HepG2 (cell line): ENCODE measurements at regions not wholly inside any gene's neighbourhood (a gene's known extent, or its start where the extent isn't known, plus 50 kb on each side); places are given as distances from the start of the nearest gene placed in this dataset.

Experiments used
- ATAC-seq: fragments of 200-7000 bp; cut with Tn5 transposase; 3 replicates; pipeline ENCODE4 v1.9.1; 2020; ENCODE audit warnings: mild to moderate bottlenecking, moderate library complexity
- BruUV-seq: library from RNA; stranded (reverse); fragments of 400-500 nt; replicated peaks from 2 replicates; lab custom pipeline; 2021; lab: Mats Ljungman, UMichigan
- CTCF ChIA-PET: fragments of 300-600 bp; formaldehyde crosslinking; extraction: SDS; loops from one replicate; lab custom pipeline; 2021; ENCODE audit warnings: low total read pairs, inconsistent platforms, low intra/inter-chr PET ratio; lab: Yijun Ruan, JAX
- POLR2A ChIA-PET: fragments of 350-600 bp; sonication (Branson Sonifier 250); formaldehyde crosslinking; loops from one replicate; lab custom pipeline; 2020; ENCODE audit warnings: antibody characterized with exemption, inconsistent platforms; lab: Yijun Ruan, JAX
- DNase-seq: peaks from one replicate; pipeline ENCODE4 v3.0.0-alpha.2; 2015; ENCODE audit warnings: low spot score
- FAIRE-seq: peaks from 3 replicates; lab custom pipeline; 2011; peaks lifted over from hg19 to GRCh38; lab: Jason Lieb, UNC
- H2AFZ ChIP-seq: one replicate; pipeline ENCODE4 v1.6.1; 2011; ENCODE audit warnings: low read length, inconsistent platforms
- H3K27ac ChIP-seq: fragments of 300-600 bp; 3 replicates; pipeline ENCODE4 v1.8.0; 2011; ENCODE audit warnings: mixed run types, mild to moderate bottlenecking, mixed read lengths, low read length, inconsistent platforms; ENCODE audit not compliant: insufficient read depth; ENCODE audit errors: extremely low read length
- H3K27me3 ChIP-seq, 2 experiments: fragments of 200-600 bp in 1 of 2; 2 replicates in 1 of 2; 3 replicates in 1 of 2; pipeline versions ENCODE4 v1.6.0 to v1.8.0; 2011; ENCODE audit warnings: low read length in 2 of 2, mild to moderate bottlenecking in 2 of 2, moderate library complexity in 2 of 2, inconsistent platforms in 1 of 2; ENCODE audit not compliant: insufficient read depth in 2 of 2, control insufficient read depth in 1 of 2
- H3K36me3 ChIP-seq, 2 experiments: fragments of 200-600 bp in 1 of 2; replicated peaks in 1 of 2; 2 replicates in 1 of 2; 3 replicates in 1 of 2; pipeline versions ENCODE4 v1.5.1 to v1.8.0; 2011; ENCODE audit warnings: low read length in 2 of 2, inconsistent platforms in 1 of 2; ENCODE audit not compliant: insufficient read depth in 2 of 2, control insufficient read depth in 1 of 2
- H3K4me1 ChIP-seq: 2 replicates; pipeline ENCODE4 v1.5.1; 2012; ENCODE audit warnings: low read length, inconsistent platforms; ENCODE audit not compliant: insufficient read depth
- H3K4me2 ChIP-seq: 2 replicates; pipeline ENCODE4 v1.6.0; 2011; ENCODE audit warnings: low read depth, low read length, inconsistent platforms
- H3K4me3 ChIP-seq, 3 experiments: fragments of 200-600 bp in 1 of 3; sonication (generic), shearing (Covaris generic) in 1 of 3; replicated peaks in 1 of 3; 2 replicates each; pipeline ENCODE4 v1.5.1; 2011 to 2016; ENCODE audit warnings: low read length in 3 of 3, inconsistent platforms in 2 of 3, low read depth in 2 of 3, mild to moderate bottlenecking in 2 of 3, control low read depth in 1 of 3, mixed read lengths in 1 of 3; ENCODE audit not compliant: insufficient read depth in 1 of 3
- H3K79me2 ChIP-seq: one replicate; pipeline ENCODE4 v1.6.1; 2011; ENCODE audit warnings: low read length, inconsistent platforms; ENCODE audit not compliant: insufficient read depth
- H3K9ac ChIP-seq: 2 replicates; pipeline ENCODE4 v1.6.0; 2011; ENCODE audit warnings: mild to moderate bottlenecking, low read depth, low read length, inconsistent platforms; ENCODE audit not compliant: insufficient read depth
- H3K9me3 ChIP-seq: 2 replicates; pipeline ENCODE4 v1.5.1; 2012; ENCODE audit warnings: mild to moderate bottlenecking, low read length
- H4K20me1 ChIP-seq: 2 replicates; pipeline ENCODE4 v1.6.0; 2011; ENCODE audit warnings: inconsistent platforms, mild to moderate bottlenecking, low read length, moderate library complexity; ENCODE audit not compliant: insufficient read depth
- BCL6 ChIP-seq: IDR thresholded peaks from 2 replicates; pipeline ENCODE4 v1.6.1; 2016; ENCODE audit warnings: missing genetic modification reagents, missing compliant biosample characterization
- HES4 ChIP-seq: sonication (generic); formaldehyde crosslinking; IDR thresholded peaks from 2 replicates; pipeline ENCODE4 v1.9.0; 2021; ENCODE audit warnings: mild to moderate bottlenecking, missing genetic modification reagents, borderline replicate concordance
- ZNF224 ChIP-seq: sonication (generic); formaldehyde crosslinking; IDR thresholded peaks from 2 replicates; pipeline ENCODE4 v1.5.0; 2020; ENCODE audit warnings: mild to moderate bottlenecking, missing genetic modification reagents
- ZNF343 ChIP-seq: sonication (generic); formaldehyde crosslinking; IDR thresholded peaks from 2 replicates; pipeline ENCODE4 v1.4.0; 2020; ENCODE audit warnings: mild to moderate bottlenecking, missing genetic modification reagents
- ZNF577 ChIP-seq: sonication (generic); formaldehyde crosslinking; IDR thresholded peaks from 2 replicates; pipeline ENCODE4 v1.4.0; 2020; ENCODE audit warnings: mild to moderate bottlenecking, low read depth, missing genetic modification reagents, borderline replicate concordance
- ZNF644 ChIP-seq: IDR thresholded peaks from 2 replicates; pipeline ENCODE4 v1.6.1; 2016; ENCODE audit warnings: low read depth
- ZNF777 ChIP-seq: sonication (generic); formaldehyde crosslinking; IDR thresholded peaks from 2 replicates; pipeline ENCODE4 v1.4.0; 2020; ENCODE audit warnings: missing genetic modification reagents
- WGBS: methylation state at CpG from one replicate; pipeline ENCODE4 v1.1.6; 2017; ENCODE audit warnings: low lambda C conversion rate; 5-methylcytosine and 5-hydroxymethylcytosine counted together
- in situ Hi-C: cut with HindIII; loops from 2 replicates; pipeline ENCODE4 v1.10.0; 2017; ENCODE audit warnings: low pct_unique_long_range_greater_than_20kb; ENCODE audit not compliant: extremely low pct_ligation_motif_present
- intact Hi-C: fragments of 100-400 bp; cut with micrococcal nuclease; formaldehyde crosslinking; loops from one replicate; pipeline ENCODE4 v1.10.0; 2022; ENCODE audit not compliant: unreplicated experiment
- TF ChIP-seq, protein P1 (sequence below): sonication (generic); formaldehyde crosslinking; conservative IDR thresholded peaks from 2 replicates; pipeline ENCODE4 v1.4.0; 2020; ENCODE audit warnings: mild to moderate bottlenecking, missing genetic modification reagents, moderate library complexity
- TF ChIP-seq, protein P2 (sequence below): IDR thresholded peaks from 2 replicates; pipeline ENCODE4 v1.6.1; 2018; ENCODE audit warnings: missing genetic modification reagents, mild to moderate bottlenecking, missing compliant biosample characterization
- TF ChIP-seq, protein P3 (sequence below), 2 experiments: sonication (generic) in 1 of 2; formaldehyde crosslinking in 1 of 2; IDR thresholded peaks; 2 replicates each; pipeline versions ENCODE4 v1.4.0 to v1.6.1; 2018 to 2020; ENCODE audit warnings: missing genetic modification reagents in 2 of 2, borderline replicate concordance in 1 of 2, low read depth in 1 of 2, mild to moderate bottlenecking in 1 of 2, missing biosample characterization in 1 of 2

DNA sequence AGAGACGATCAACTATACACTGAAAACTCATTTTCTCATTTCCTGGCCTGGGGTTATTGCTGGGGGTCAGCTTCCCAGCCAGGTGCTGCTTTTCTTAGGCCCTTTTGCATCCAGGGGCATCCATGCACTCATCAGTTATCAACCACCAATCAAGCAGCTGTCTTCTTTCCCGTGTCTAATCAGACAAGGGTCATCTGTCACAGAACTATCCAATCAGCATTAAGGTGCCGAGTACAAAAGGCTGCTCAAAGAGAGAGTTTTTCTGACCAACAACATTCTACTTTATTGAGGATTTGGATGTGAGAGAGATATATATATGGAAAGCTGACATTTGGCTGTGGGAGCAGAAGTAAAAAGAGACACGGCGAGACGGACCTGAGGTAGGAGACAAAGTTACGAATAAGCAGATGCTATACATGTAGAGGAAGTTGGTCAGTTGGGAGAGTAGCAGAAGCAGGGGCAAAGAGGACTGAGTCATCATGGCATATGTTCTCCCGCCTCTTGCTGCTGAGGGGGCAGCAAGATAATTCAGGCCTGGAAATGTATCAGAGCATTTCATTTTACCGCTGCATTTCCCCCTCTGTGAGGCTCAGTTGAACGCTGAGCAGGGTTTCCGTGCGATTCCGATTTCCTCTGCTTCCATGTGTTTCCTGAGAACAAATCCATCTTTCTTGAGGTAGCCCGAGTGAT lies 129.3 kb downstream of the NUP35 start:
- intact Hi-C loops (no loop called here), in situ Hi-C loops (no loop called here)
- POLR2A ChIA-PET = no interaction called here
- Histone ChIP-seq H3K9me3 (no peaks in the 10 kb centered on the region), H3K4me2 (no peak overlapping the region), H3K9ac (no peak overlapping the region), H2AFZ (no peak overlapping the region), H3K36me3 (no peaks in the 10 kb centered on the region), H3K27ac (no peak overlapping the region), H4K20me1 (no peaks in the 10 kb centered on the region), H3K79me2 (no peaks in the 10 kb centered on the region), H3K27me3 (no peaks in the 10 kb centered on the region), H3K4me3 (no peak overlapping the region), H3K4me1 (no peaks in the 10 kb centered on the region)
- BruUV-seq = no TSS peak
- WGBS = 61% methylated on average over 14 of the region's 14 CpGs
- ATAC-seq (no peak), DNase-seq (no peak), FAIRE-seq (no peak)
- CTCF ChIA-PET = no interaction called here
- TF ChIP-seq, protein P1, sequence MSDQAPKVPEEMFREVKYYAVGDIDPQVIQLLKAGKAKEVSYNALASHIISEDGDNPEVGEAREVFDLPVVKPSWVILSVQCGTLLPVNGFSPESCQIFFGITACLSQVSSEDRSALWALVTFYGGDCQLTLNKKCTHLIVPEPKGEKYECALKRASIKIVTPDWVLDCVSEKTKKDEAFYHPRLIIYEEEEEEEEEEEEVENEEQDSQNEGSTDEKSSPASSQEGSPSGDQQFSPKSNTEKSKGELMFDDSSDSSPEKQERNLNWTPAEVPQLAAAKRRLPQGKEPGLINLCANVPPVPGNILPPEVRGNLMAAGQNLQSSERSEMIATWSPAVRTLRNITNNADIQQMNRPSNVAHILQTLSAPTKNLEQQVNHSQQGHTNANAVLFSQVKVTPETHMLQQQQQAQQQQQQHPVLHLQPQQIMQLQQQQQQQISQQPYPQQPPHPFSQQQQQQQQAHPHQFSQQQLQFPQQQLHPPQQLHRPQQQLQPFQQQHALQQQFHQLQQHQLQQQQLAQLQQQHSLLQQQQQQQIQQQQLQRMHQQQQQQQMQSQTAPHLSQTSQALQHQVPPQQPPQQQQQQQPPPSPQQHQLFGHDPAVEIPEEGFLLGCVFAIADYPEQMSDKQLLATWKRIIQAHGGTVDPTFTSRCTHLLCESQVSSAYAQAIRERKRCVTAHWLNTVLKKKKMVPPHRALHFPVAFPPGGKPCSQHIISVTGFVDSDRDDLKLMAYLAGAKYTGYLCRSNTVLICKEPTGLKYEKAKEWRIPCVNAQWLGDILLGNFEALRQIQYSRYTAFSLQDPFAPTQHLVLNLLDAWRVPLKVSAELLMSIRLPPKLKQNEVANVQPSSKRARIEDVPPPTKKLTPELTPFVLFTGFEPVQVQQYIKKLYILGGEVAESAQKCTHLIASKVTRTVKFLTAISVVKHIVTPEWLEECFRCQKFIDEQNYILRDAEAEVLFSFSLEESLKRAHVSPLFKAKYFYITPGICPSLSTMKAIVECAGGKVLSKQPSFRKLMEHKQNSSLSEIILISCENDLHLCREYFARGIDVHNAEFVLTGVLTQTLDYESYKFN (CRISPR knock-in tag) = no peak
- no peak for TF ChIP-seq HES4 (CRISPR knock-in tag)
- no peak for TF ChIP-seq ZNF577 (CRISPR knock-in tag)
- no peak for TF ChIP-seq BCL6
- TF ChIP-seq, protein P2, sequence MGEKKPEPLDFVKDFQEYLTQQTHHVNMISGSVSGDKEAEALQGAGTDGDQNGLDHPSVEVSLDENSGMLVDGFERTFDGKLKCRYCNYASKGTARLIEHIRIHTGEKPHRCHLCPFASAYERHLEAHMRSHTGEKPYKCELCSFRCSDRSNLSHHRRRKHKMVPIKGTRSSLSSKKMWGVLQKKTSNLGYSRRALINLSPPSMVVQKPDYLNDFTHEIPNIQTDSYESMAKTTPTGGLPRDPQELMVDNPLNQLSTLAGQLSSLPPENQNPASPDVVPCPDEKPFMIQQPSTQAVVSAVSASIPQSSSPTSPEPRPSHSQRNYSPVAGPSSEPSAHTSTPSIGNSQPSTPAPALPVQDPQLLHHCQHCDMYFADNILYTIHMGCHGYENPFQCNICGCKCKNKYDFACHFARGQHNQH (CRISPR knock-in tag) = no peak
- no peak for TF ChIP-seq ZNF224
- no peak for TF ChIP-seq ZNF644 (CRISPR knock-in tag)
- TF ChIP-seq ZNF343 = no peak
- TF ChIP-seq ZNF777 (CRISPR knock-in tag) = no peak
- TF ChIP-seq, protein P3, sequence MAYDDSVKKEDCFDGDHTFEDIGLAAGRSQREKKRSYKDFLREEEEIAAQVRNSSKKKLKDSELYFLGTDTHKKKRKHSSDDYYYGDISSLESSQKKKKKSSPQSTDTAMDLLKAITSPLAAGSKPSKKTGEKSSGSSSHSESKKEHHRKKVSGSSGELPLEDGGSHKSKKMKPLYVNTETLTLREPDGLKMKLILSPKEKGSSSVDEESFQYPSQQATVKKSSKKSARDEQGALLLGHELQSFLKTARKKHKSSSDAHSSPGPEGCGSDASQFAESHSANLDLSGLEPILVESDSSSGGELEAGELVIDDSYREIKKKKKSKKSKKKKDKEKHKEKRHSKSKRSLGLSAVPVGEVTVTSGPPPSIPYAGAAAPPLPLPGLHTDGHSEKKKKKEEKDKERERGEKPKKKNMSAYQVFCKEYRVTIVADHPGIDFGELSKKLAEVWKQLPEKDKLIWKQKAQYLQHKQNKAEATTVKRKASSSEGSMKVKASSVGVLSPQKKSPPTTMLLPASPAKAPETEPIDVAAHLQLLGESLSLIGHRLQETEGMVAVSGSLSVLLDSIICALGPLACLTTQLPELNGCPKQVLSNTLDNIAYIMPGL (CRISPR knock-in tag; IDR thresholded peaks at IDR 0.05; ENCODE audit: borderline replicate concordance in 1 of 2, low read depth in 1 of 2) = no peak
